Transverse colon (tissue), 4 donors: ENCODE measurements at regions not wholly inside any gene's neighbourhood (a gene's known extent, or its start where the extent isn't known, plus 50 kb on each side); places are given as distances from the start of the nearest gene placed in this dataset.
"Not testable (repeated sequence)": the region's sequence is repeated elsewhere in the genome, so short reads cannot be mapped to it uniquely, and the experiment has no call there.

ENCODE experiments used
- DNase-seq: peaks from one replicate; pipeline ENCODE4 v3.0.0-alpha.2; 2019
- H3K27ac ChIP-seq, 4 donors: fragments of 200-600 bp; sonication (generic); 2 replicates each; pipeline ENCODE4 v1.5.1; 2016 to 2018; ENCODE audit warnings: inconsistent platforms in 4 of 4
- H3K27me3 ChIP-seq: fragments of 200-600 bp; sonication (generic); 2 replicates; pipeline ENCODE4 v1.5.1; 2017; ENCODE audit warnings: inconsistent platforms
- H3K36me3 ChIP-seq, 4 donors: fragments of 200-600 bp; sonication (generic); 2 replicates each; pipeline ENCODE4 v1.5.1; 2017 to 2019; ENCODE audit warnings: inconsistent platforms in 4 of 4
- H3K4me1 ChIP-seq, 4 donors: fragments of 200-600 bp; sonication (generic); 2 replicates each; pipeline ENCODE4 v1.5.1; 2017 to 2020; ENCODE audit warnings: inconsistent platforms in 4 of 4
- H3K4me3 ChIP-seq, 4 donors: fragments of 200-600 bp; sonication (generic); 1 replicate in 1 of 4; 2 replicates in 3 of 4; pipeline versions ENCODE4 v1.5.1 to v1.6.1; 2017 to 2019; ENCODE audit warnings: inconsistent platforms in 4 of 4
- H3K9me3 ChIP-seq, 2 donors: fragments of 200-600 bp; sonication (generic); 2 replicates each; pipeline ENCODE4 v1.5.1; 2017 to 2019; ENCODE audit warnings: inconsistent platforms in 2 of 2
- EP300 ChIP-seq: sonication (generic); formaldehyde crosslinking; IDR thresholded peaks from one replicate; pipeline ENCODE4 v1.6.1; 2017; ENCODE audit warnings: antibody characterized with exemption, low read depth
- POLR2A ChIP-seq: fragments of 450-650 bp; IDR thresholded peaks from one replicate; pipeline ENCODE4 v1.6.1; 2016; ENCODE audit warnings: antibody characterized with exemption, mild to moderate bottlenecking, moderate library complexity
- POLR2AphosphoS5 ChIP-seq, 3 donors: sonication (generic); formaldehyde crosslinking; IDR thresholded peaks; one replicate each; pipeline ENCODE4 v1.6.1; 2016; ENCODE audit warnings: antibody characterized with exemption in 3 of 3
- WGBS, 2 donors: methylation state at CpG; one replicate each; pipeline ENCODE4 v1.1.5; 2018; ENCODE audit warnings: low coverage in 1 of 2; 5-methylcytosine and 5-hydroxymethylcytosine counted together
- in situ Hi-C, 4 donors: fragments of 200-750 bp; cut with MboI; loops; one replicate each; pipeline versions ENCODE4 v1.15.0 to v1.15.1; 2017; ENCODE audit warnings: low sequenced_read_pairs in 3 of 4, low pct_ligation_motif_present in 1 of 4, low pct_unique_long_range_greater_than_20kb in 1 of 4
- intact Hi-C: fragments of 100-400 bp; cut with DNase I; formaldehyde crosslinking; loops from one replicate; pipeline ENCODE4 v1.15.1; 2023; ENCODE audit warnings: low total_unique reads
- TF ChIP-seq, protein P1 (sequence below), 5 experiments: fragments of 200-600 bp in 3 of 5; fragments of 450-650 bp in 2 of 5; sonication (generic) in 3 of 5; IDR thresholded peaks; 1 replicate in 2 of 5; 2 replicates in 3 of 5; pipeline ENCODE4 v1.5.1; 2016 to 2017; ENCODE audit warnings: antibody characterized with exemption in 5 of 5, inconsistent platforms in 3 of 5, mild to moderate bottlenecking in 2 of 5, moderate library complexity in 1 of 5

DNA sequence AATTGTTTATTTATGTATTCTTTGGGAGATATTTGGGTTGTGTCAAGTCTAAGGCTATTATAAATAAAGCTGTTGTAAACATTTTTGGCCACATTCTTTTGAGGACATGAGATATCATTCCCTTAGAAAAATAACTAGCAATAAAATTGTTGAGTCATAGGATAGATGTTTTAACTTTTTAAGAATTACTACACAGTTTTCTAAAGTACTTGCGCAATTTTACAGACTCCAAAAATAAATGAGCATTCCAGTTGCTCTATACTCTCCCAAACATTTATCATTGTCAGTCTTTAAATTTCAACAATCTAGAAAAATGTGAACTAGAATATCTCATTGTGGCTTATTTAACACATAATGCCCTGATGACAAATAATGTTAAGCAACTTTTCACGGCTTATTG lies 189.1 kb upstream of the ADGRL3 start:
- in situ Hi-C loops (no loop called here), intact Hi-C loops (no loop called here)
- H3K4me3 ChIP-seq: no peak overlapping the region
- no peaks in the 10 kb centered on the region for H3K36me3 ChIP-seq
- H3K9me3 ChIP-seq: no peaks in the 10 kb centered on the region
- DNase-seq: no peak
- no peaks in the 10 kb centered on the region for H3K27me3 ChIP-seq
- 67 to 78% methylated on average over 2 of the region's 2 CpGs for WGBS, 2 donors
- H3K4me1 ChIP-seq: no peaks in the 10 kb centered on the region
- TF ChIP-seq POLR2A: no peak
- TF ChIP-seq, protein P1, sequence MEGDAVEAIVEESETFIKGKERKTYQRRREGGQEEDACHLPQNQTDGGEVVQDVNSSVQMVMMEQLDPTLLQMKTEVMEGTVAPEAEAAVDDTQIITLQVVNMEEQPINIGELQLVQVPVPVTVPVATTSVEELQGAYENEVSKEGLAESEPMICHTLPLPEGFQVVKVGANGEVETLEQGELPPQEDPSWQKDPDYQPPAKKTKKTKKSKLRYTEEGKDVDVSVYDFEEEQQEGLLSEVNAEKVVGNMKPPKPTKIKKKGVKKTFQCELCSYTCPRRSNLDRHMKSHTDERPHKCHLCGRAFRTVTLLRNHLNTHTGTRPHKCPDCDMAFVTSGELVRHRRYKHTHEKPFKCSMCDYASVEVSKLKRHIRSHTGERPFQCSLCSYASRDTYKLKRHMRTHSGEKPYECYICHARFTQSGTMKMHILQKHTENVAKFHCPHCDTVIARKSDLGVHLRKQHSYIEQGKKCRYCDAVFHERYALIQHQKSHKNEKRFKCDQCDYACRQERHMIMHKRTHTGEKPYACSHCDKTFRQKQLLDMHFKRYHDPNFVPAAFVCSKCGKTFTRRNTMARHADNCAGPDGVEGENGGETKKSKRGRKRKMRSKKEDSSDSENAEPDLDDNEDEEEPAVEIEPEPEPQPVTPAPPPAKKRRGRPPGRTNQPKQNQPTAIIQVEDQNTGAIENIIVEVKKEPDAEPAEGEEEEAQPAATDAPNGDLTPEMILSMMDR (IDR thresholded peaks at IDR 0.05): no peak
- TF ChIP-seq POLR2AphosphoS5 (IDR thresholded peaks at IDR 0.05): no peak
- no peak for TF ChIP-seq EP300
- H3K27ac ChIP-seq: no peak overlapping the region

DNA sequence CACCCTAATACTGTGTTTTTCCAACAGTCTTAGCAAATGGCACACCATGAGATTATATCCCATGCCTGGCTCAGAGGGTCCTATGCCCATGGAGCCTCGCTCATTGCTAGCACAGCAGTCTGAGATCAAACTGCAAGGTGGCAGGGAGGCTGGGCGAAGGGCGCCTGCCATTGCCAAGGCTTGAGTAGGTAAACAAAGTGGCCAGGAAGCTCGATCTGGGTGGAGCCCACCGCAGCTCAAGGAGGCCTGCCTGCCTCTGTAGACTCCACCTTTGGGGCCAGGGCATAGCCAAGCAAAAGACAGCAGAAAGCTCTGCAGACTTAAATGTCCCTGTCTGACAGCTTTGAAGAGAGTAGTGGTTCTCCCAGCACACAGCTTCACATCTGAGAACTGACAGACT lies 188.2 kb upstream of the ADGRL3 start:
- H3K4me3 ChIP-seq, H3K27ac ChIP-seq, H3K27me3 ChIP-seq, H3K9me3 ChIP-seq, DNase-seq, in situ Hi-C loops, H3K4me1 ChIP-seq, intact Hi-C loops, H3K36me3 ChIP-seq: not testable (repeated sequence)
- WGBS, 2 donors: 81% methylated on average over 5 of the region's 5 CpGs; no CpG with 5 or more reads in 1 of the 2 donors

DNA sequence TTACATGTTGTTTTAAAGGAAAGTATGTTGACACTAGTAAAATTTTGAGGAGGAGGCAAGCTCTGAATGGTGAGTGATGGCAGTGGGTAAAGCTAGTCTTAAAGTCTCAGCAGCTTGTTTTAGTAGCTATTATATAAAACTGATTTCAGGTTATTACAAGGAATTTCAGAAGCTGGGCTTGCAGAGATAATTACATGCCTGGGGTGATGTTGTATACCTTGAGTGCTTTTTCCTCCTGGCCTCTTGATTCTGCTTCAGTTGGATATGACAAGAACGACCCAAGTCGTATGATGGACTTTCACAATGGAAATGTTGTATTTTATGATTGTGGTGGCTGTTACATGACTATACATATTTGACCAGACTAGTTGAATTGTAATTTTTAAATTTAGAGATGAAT lies 175.5 kb upstream of the ADGRL3 start:
- in situ Hi-C loops: no loop called here
- H3K4me3 ChIP-seq: no peak overlapping the region
- WGBS, 2 donors: 80 to 92% methylated on average over 2 of the region's 2 CpGs
- no peaks in the 10 kb centered on the region for H3K27me3 ChIP-seq
- no peaks in the 10 kb centered on the region for H3K36me3 ChIP-seq
- intact Hi-C loops: no loop called here
- DNase-seq: no peak
- no peak overlapping the region for H3K27ac ChIP-seq
- TF ChIP-seq, protein P1 (IDR thresholded peaks at IDR 0.05): no peak
- TF ChIP-seq POLR2A: no peak
- TF ChIP-seq EP300: no peak
- TF ChIP-seq POLR2AphosphoS5 (IDR thresholded peaks at IDR 0.05): no peak
- no peaks in the 10 kb centered on the region for H3K4me1 ChIP-seq
- H3K9me3 ChIP-seq: no peaks in the 10 kb centered on the region

DNA sequence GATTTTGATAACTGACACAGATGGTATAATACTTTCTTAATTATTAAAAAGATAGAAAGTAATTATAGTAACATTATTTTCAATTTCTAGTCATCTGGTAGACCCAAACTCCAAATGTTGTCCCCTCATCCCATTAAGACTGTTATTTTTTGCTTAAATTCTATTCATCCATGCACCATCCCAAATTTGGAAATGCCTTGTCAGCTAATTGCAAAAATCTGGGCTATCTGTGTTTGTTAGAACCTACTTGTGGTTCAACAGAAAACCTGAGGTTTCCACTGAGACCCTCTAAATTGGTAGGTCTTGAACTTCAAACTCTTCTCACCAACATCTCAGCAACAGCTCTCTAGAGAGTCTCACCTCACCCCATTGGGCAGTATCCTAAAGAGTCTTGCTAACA lies 172.2 kb upstream of the ADGRL3 start:
- Histone ChIP-seq H3K27me3 (no peaks in the 10 kb centered on the region), H3K4me1 (no peaks in the 10 kb centered on the region), H3K9me3 (no peaks in the 10 kb centered on the region), H3K36me3 (no peaks in the 10 kb centered on the region), H3K4me3 (no peak overlapping the region), H3K27ac (no peak overlapping the region)
- intact Hi-C loops (no loop called here), in situ Hi-C loops (no loop called here)
- TF ChIP-seq, protein P1 (IDR thresholded peaks at IDR 0.05): no peak
- TF ChIP-seq POLR2AphosphoS5 (IDR thresholded peaks at IDR 0.05) (no peak), POLR2A (no peak), EP300 (no peak)
- no peak for DNase-seq

DNA sequence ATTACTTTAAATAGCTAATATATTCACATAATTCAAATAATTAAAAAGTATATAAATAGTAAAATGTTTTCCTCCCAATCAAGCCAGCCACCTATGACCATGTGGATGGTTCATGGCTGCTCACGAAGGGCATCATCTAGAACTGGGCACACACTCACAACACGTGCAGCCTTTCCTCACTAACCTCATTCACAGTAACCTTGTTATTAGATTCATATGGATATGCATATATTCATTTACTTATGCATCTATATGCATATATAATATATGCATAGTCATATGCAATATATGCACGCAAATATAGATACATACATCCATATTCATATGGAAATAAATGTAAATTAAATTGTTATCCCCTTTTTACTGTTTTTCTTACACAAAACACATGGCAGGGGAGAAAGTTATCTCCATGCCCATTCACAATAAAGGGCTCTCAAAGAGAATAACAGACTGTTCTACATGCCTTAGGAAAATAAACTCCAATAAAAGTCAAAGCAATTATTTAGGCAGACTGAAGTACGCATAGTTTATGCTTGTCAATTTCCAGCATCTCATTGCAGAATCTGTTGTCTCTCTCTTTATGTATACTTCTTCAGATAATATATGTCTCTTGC lies 163.9 kb upstream of the ADGRL3 start:
- Histone ChIP-seq H3K27me3 (no peaks in the 10 kb centered on the region), H3K4me3 (no peak overlapping the region), H3K4me1 (no peaks in the 10 kb centered on the region), H3K27ac (no peak overlapping the region), H3K9me3 (no peaks in the 10 kb centered on the region), H3K36me3 (no peaks in the 10 kb centered on the region)
- intact Hi-C loops (no loop called here), in situ Hi-C loops (no loop called here)
- WGBS, 2 donors: 81 to 85% methylated on average over 4 of the region's 4 CpGs
- DNase-seq: no peak
- no peak for TF ChIP-seq POLR2AphosphoS5 (IDR thresholded peaks at IDR 0.05)
- TF ChIP-seq, protein P1 (IDR thresholded peaks at IDR 0.05): no peak
- no peak for TF ChIP-seq EP300
- no peak for TF ChIP-seq POLR2A
